Activated CD8-positive, alpha-beta memory T cell treated with anti-CD3 and anti-CD28 coated beads for 24 hours (primary cell): ENCODE measurements at regions not wholly inside any gene's neighbourhood (a gene's known extent, or its start where the extent isn't known, plus 50 kb on each side); places are given as distances from the start of the nearest gene placed in this dataset.
A peak's percentile ranks its signal among the peaks of the same experiment; 100 is the strongest.
"Not testable (repeated sequence)": the region's sequence is repeated elsewhere in the genome, so short reads cannot be mapped to it uniquely, and the experiment has no call there.

Source experiments
- DNase-seq: peaks from one replicate; pipeline ENCODE4 v3.0.0-alpha.2; 2020

GRCh38 chr5:154618696-154619095 lies 136.5 kb upstream of the LARP1 start:
- no peak for DNase-seq

- DNase-seq = no peak
Observed at GRCh38 chr5:154614595-154614994, 136.6 kb upstream of the HAND1 start.

- DNase-seq = no peak
Observed at GRCh38 chr5:154614125-154614524, 136.1 kb upstream of the HAND1 start.

GRCh38 chr5:154612666-154613065 lies 134.6 kb upstream of the HAND1 start:
- DNase-seq = no peak

- DNase-seq = no peak
Observed at GRCh38 chr5:154611341-154611767, 133.3 kb upstream of the HAND1 start.

GRCh38 chr5:154610321-154611154 lies 132.5 kb upstream of the HAND1 start:
- DNase-seq = peak; percentile 86

- DNase-seq = no peak
Observed at GRCh38 chr5:154609251-154609650, 131.2 kb upstream of the HAND1 start.

- DNase-seq = no peak
Observed at GRCh38 chr5:154608531-154609011, 130.5 kb upstream of the HAND1 start.

- DNase-seq = no peak
Observed at GRCh38 chr5:154607746-154608145, 129.7 kb upstream of the HAND1 start.

- no peak for DNase-seq
Observed at GRCh38 chr5:154606246-154606645, 128.2 kb upstream of the HAND1 start.

- DNase-seq = no peak
Observed at GRCh38 chr5:154603953-154604679, 126.1 kb upstream of the HAND1 start.

- DNase-seq = no peak
Observed at GRCh38 chr5:154603485-154603884, 125.5 kb upstream of the HAND1 start.

- no peak for DNase-seq
Observed at GRCh38 chr5:154603011-154603410, 125.0 kb upstream of the HAND1 start.

GRCh38 chr5:154601014-154601413 lies 123.0 kb upstream of the HAND1 start:
- no peak for DNase-seq

- no peak for DNase-seq
Observed at GRCh38 chr5:154598021-154598420, 120.0 kb upstream of the HAND1 start.

GRCh38 chr5:154596844-154597243 lies 118.8 kb upstream of the HAND1 start:
- DNase-seq = not testable (repeated sequence)

- no peak for DNase-seq
Observed at GRCh38 chr5:154595662-154596061, 117.6 kb upstream of the HAND1 start.

- DNase-seq = no peak
Observed at GRCh38 chr5:154593796-154594195, 115.8 kb upstream of the HAND1 start.

- no peak for DNase-seq
Observed at GRCh38 chr5:154593071-154593470, 115.0 kb upstream of the HAND1 start.

- no peak for DNase-seq
Observed at GRCh38 chr5:154590093-154590724, 112.2 kb upstream of the HAND1 start.

GRCh38 chr5:154589511-154589910 lies 111.5 kb upstream of the HAND1 start:
- DNase-seq = no peak

GRCh38 chr5:154588833-154589425 lies 110.9 kb upstream of the HAND1 start:
- DNase-seq = not testable (repeated sequence)
